IMR-90 (cell line): ENCODE measurements at regions not wholly inside any gene's neighbourhood (a gene's known extent, or its start where the extent isn't known, plus 50 kb on each side); places are given as distances from the start of the nearest gene placed in this dataset.

Experiments
- ATAC-seq: fragments of 200-7000 bp; cut with Tn5 transposase; 2 replicates; pipeline ENCODE4 v1.9.1; 2020; ENCODE audit warnings: low read depth, mild to moderate bottlenecking, moderate library complexity
- BruUV-seq: library from RNA; stranded (reverse); fragments of 400-500 nt; replicated peaks from 2 replicates; lab custom pipeline; 2021; lab: Mats Ljungman, UMichigan
- CTCF ChIA-PET: fragments of 300-600 bp; formaldehyde crosslinking; extraction: SDS; loops from one replicate; lab custom pipeline; 2021; ENCODE audit warnings: antibody characterized with exemption; lab: Yijun Ruan, JAX
- POLR2A ChIA-PET: fragments of 300-600 bp; sonication (Branson Sonifier 250); formaldehyde crosslinking; loops from one replicate; lab custom pipeline; 2022; ENCODE audit warnings: antibody characterized with exemption; ENCODE audit not compliant: unreplicated experiment; lab: Charles Lee
- DNase-seq: peaks from one replicate; pipeline ENCODE4 v3.0.0; 2013
- H2AFZ ChIP-seq: replicated peaks from 2 replicates; pipeline ENCODE3; 2013; ENCODE audit warnings: low read length, mild to moderate bottlenecking; ENCODE audit not compliant: poor library complexity
- H2AK5ac ChIP-seq: 2 replicates; pipeline ENCODE4 v1.6.1; 2013; ENCODE audit warnings: low read depth, low read length, inconsistent platforms
- H2AK9ac ChIP-seq: replicated peaks from 2 replicates; pipeline ENCODE3; 2013; ENCODE audit warnings: mild to moderate bottlenecking, low read depth, low read length, moderate library complexity; ENCODE audit not compliant: poor library complexity
- H2BK120ac ChIP-seq: 2 replicates; pipeline ENCODE4 v1.6.1; 2013; ENCODE audit warnings: low read depth, low read length, inconsistent platforms
- H2BK15ac ChIP-seq: 3 replicates; pipeline ENCODE4 v1.6.1; 2013; ENCODE audit warnings: low read depth, low read length, inconsistent platforms
- H2BK20ac ChIP-seq: 2 replicates; pipeline ENCODE4 v1.6.1; 2013; ENCODE audit warnings: low read depth, mild to moderate bottlenecking, inconsistent platforms, low read length, moderate library complexity
- H2BK5ac ChIP-seq: 2 replicates; pipeline ENCODE4 v1.6.1; 2013; ENCODE audit warnings: mild to moderate bottlenecking, low read depth, low read length, inconsistent platforms; ENCODE audit not compliant: poor library complexity, severe bottlenecking
- H3K14ac ChIP-seq: replicated peaks from 2 replicates; pipeline ENCODE4 v1.6.1; 2013; ENCODE audit warnings: low read depth, low read length, inconsistent platforms
- H3K18ac ChIP-seq: 2 replicates; pipeline ENCODE4 v1.6.1; 2013; ENCODE audit warnings: low read depth, low read length, control low read depth
- H3K23ac ChIP-seq: 2 replicates; pipeline ENCODE4 v1.6.1; 2013; ENCODE audit warnings: low read depth, low read length, inconsistent platforms
- H3K27ac ChIP-seq: 2 replicates; pipeline ENCODE4 v1.5.1; 2013; ENCODE audit warnings: mild to moderate bottlenecking, control low read depth, low read length; ENCODE audit not compliant: insufficient read depth
- H3K27me3 ChIP-seq: 2 replicates; pipeline ENCODE4 v1.6.1; 2013; ENCODE audit warnings: low read length; ENCODE audit not compliant: control insufficient read depth, insufficient read depth
- H3K36me3 ChIP-seq: 2 replicates; pipeline ENCODE4 v1.6.1; 2013; ENCODE audit warnings: low read length, mixed read lengths; ENCODE audit not compliant: control insufficient read depth, insufficient read depth
- H3K4ac ChIP-seq: 2 replicates; pipeline ENCODE4 v1.6.1; 2013; ENCODE audit warnings: low read depth, low read length, inconsistent platforms
- H3K4me1 ChIP-seq: 2 replicates; pipeline ENCODE4 v1.6.1; 2013; ENCODE audit warnings: low read length, mixed read lengths; ENCODE audit not compliant: control insufficient read depth, insufficient read depth
- H3K4me2 ChIP-seq: 2 replicates; pipeline ENCODE4 v1.6.1; 2013; ENCODE audit warnings: low read depth, mild to moderate bottlenecking, control low read depth, low read length, moderate library complexity
- H3K4me3 ChIP-seq: 2 replicates; pipeline ENCODE4 v1.5.1; 2013; ENCODE audit warnings: low read depth, mild to moderate bottlenecking, control low read depth, low read length, moderate library complexity; ENCODE audit not compliant: insufficient read depth
- H3K56ac ChIP-seq: 2 replicates; pipeline ENCODE4 v1.6.1; 2013; ENCODE audit warnings: low read length, inconsistent platforms; ENCODE audit not compliant: insufficient read depth; ENCODE audit errors: extremely low read depth
- H3K79me1 ChIP-seq, 2 experiments: 2 replicates each; pipeline ENCODE4 v1.6.1; 2013; ENCODE audit warnings: low read length in 2 of 2, inconsistent platforms in 1 of 2, low read depth in 1 of 2
- H3K9ac ChIP-seq: 2 replicates; pipeline ENCODE4 v1.6.1; 2013; ENCODE audit warnings: low read depth, low read length, control low read depth
- H3K9me1 ChIP-seq: 2 replicates; pipeline ENCODE4 v1.6.1; 2013; ENCODE audit warnings: low read length, inconsistent platforms; ENCODE audit not compliant: insufficient read depth
- H3K9me3 ChIP-seq: 2 replicates; pipeline ENCODE4 v1.6.1; 2013; ENCODE audit warnings: low read length; ENCODE audit not compliant: control insufficient read depth, insufficient read depth
- H4K20me1 ChIP-seq: 2 replicates; pipeline ENCODE4 v1.6.1; 2013; ENCODE audit warnings: low read length, inconsistent platforms; ENCODE audit not compliant: insufficient read depth
- H4K5ac ChIP-seq: 2 replicates; pipeline ENCODE4 v1.6.1; 2013; ENCODE audit warnings: mild to moderate bottlenecking, low read depth, low read length, control low read depth
- H4K8ac ChIP-seq, 2 experiments: 2 replicates each; pipeline ENCODE4 v1.6.1; 2013; ENCODE audit warnings: low read depth in 2 of 2, low read length in 2 of 2, control low read depth in 1 of 2, inconsistent platforms in 1 of 2
- H4K91ac ChIP-seq: 2 replicates; pipeline ENCODE4 v1.6.1; 2013; ENCODE audit warnings: low read depth, low read length, inconsistent platforms; ENCODE audit not compliant: insufficient read depth
- CEBPB ChIP-seq: IDR thresholded peaks from 2 replicates; pipeline ENCODE4 v1.6.1; 2012; ENCODE audit warnings: low read depth, low read length, improper control_type of control experiment
- ELK1 ChIP-seq: fragments of 150-350 bp; IDR thresholded peaks from 2 replicates; pipeline ENCODE4 v1.6.1; 2016; ENCODE audit warnings: low read depth, mild to moderate bottlenecking, low read length, moderate library complexity, borderline replicate concordance
- FOS ChIP-seq: fragments of 150-350 bp; IDR thresholded peaks from 2 replicates; pipeline ENCODE4 v1.6.1; 2016; ENCODE audit warnings: low read depth, low read length
- MAFK ChIP-seq: IDR thresholded peaks from 2 replicates; pipeline ENCODE4 v1.6.1; 2012; ENCODE audit warnings: low read depth, low read length, improper control_type of control experiment
- MAZ ChIP-seq: IDR thresholded peaks from 2 replicates; pipeline ENCODE4 v1.6.1; 2012; ENCODE audit warnings: low read depth, mild to moderate bottlenecking, low read length, improper control_type of control experiment, moderate library complexity, borderline replicate concordance
- MXI1 ChIP-seq: IDR thresholded peaks from 2 replicates; pipeline ENCODE4 v1.6.1; 2012; ENCODE audit warnings: low read depth, mild to moderate bottlenecking, low read length, moderate library complexity, borderline replicate concordance
- NFE2L2 ChIP-seq: fragments of 150-350 bp; IDR thresholded peaks from 2 replicates; pipeline ENCODE4 v1.6.1; 2016; ENCODE audit warnings: low read depth, mild to moderate bottlenecking, low read length
- POLR2A ChIP-seq: IDR thresholded peaks from 2 replicates; pipeline ENCODE4 v1.6.1; 2012; ENCODE audit warnings: mild to moderate bottlenecking, low read depth, low read length
- RCOR1 ChIP-seq: IDR thresholded peaks from 2 replicates; pipeline ENCODE4 v1.6.1; 2012; ENCODE audit warnings: mild to moderate bottlenecking, low read length, improper control_type of control experiment; ENCODE audit not compliant: insufficient replicate concordance
- RFX5 ChIP-seq: IDR thresholded peaks from 2 replicates; pipeline ENCODE4 v1.8.0; 2012; ENCODE audit warnings: low read depth, mild to moderate bottlenecking, low read length, moderate library complexity
- USF2 ChIP-seq: fragments of 150-350 bp; IDR thresholded peaks from 2 replicates; pipeline ENCODE4 v1.6.1; 2017; ENCODE audit warnings: mild to moderate bottlenecking, antibody characterized with exemption, low read length, low read depth
- WGBS, 2 experiments: methylation state at CpG; one replicate each; pipeline versions ENCODE4 v1.1.5 to v1.1.7; 2013; ENCODE audit warnings: missing lambda C conversion rate in 2 of 2; ENCODE audit not compliant: insufficient read length in 1 of 2; ENCODE audit errors: extremely low coverage in 2 of 2; 5-methylcytosine and 5-hydroxymethylcytosine counted together
- dilution Hi-C: fragments of 300-500 bp; cut with HindIII; formaldehyde crosslinking; loops from one replicate; pipeline ENCODE4 v1.14.3; 2018; ENCODE audit warnings: low sequenced_read_pairs; ENCODE audit not compliant: unreplicated experiment
- in situ Hi-C: fragments of 300-500 bp; cut with MboI; formaldehyde crosslinking; loops from 3 replicates; pipeline ENCODE4 v1.14.3; 2019; ENCODE audit warnings: low sequenced_read_pairs, inconsistent platforms, mixed read lengths
- intact Hi-C: fragments of 100-400 bp; cut with micrococcal nuclease; formaldehyde crosslinking; loops from 2 replicates; pipeline ENCODE4 v1.10.0; 2022

GRCh38 chr5:33228149-33228548 lies 212.6 kb upstream of the TARS1 start:
- Histone ChIP-seq H4K91ac (no peak overlapping the region), H2AFZ (no peak overlapping the region), H3K14ac (no peak overlapping the region), H2AK5ac (no peak overlapping the region), H3K79me1 (no peaks in the 10 kb centered on the region), H4K8ac (no peak overlapping the region), H3K23ac (no peak overlapping the region), H3K56ac (no peak overlapping the region), H2BK120ac (no peak overlapping the region), H3K4me2 (no peak overlapping the region), H3K9me1 (no peaks in the 10 kb centered on the region), H4K20me1 (no peaks in the 10 kb centered on the region), H3K9me3 (peaks cover 4% of the 10 kb centered on the region; the same call in 1 of the 2 replicates), H3K27me3 (no peaks in the 10 kb centered on the region), H3K4ac (no peak overlapping the region; the same call in 1 of the 2 replicates), H2AK9ac (no peak overlapping the region), H2BK15ac (no peak overlapping the region), H4K5ac (no peak overlapping the region), H3K18ac (peak overlapping the region; percentile 57; the same call in 1 of the 2 replicates), H3K27ac (no peak overlapping the region), H2BK5ac (peak overlapping the region; percentile 30), H3K4me3 (no peak overlapping the region), H3K36me3 (no peaks in the 10 kb centered on the region), H2BK20ac (0 out of 2 replicates have a peak overlapping the region, but pooled peaks have one; percentile 39), H3K9ac (no peak overlapping the region), H3K4me1 (peaks cover 3% of the 10 kb centered on the region)
- BruUV-seq: no TSS peak
- ChIA-PET POLR2A (no interaction called here), CTCF (no interaction called here)
- 60% methylated on average over 1 of the region's 3 CpGs; no CpG with 5 or more reads in 1 of the 2 experiments for WGBS, 2 experiments
- in situ Hi-C loops (no loop called here), dilution Hi-C loops (no loop called here), intact Hi-C loops (no loop called here)
- ATAC-seq: no peak
- no peak for DNase-seq
- TF ChIP-seq ELK1: no peak
- no peak for TF ChIP-seq RCOR1
- TF ChIP-seq USF2: no peak
- no peak for TF ChIP-seq MXI1
- no peak for TF ChIP-seq RFX5
- TF ChIP-seq NFE2L2: no peak
- no peak for TF ChIP-seq POLR2A
- no peak for TF ChIP-seq FOS
- no peak for TF ChIP-seq CEBPB
- TF ChIP-seq MAZ: no peak
- TF ChIP-seq MAFK: no peak
